Osteocyte (in vitro differentiated cells): ENCODE measurements at regions not wholly inside any gene's neighbourhood (a gene's known extent, or its start where the extent isn't known, plus 50 kb on each side); places are given as distances from the start of the nearest gene placed in this dataset.

Experiments
- DNase-seq: peaks from one replicate; pipeline ENCODE4 v3.0.0; 2021; ENCODE audit warnings: mixed read lengths; ENCODE audit not compliant: unreplicated experiment; ENCODE audit errors: extremely low spot score
- H3K27ac Mint-ChIP-seq: one replicate; pipeline ENCODE4 v1.8.0; 2021; ENCODE audit warnings: mild to moderate bottlenecking, mixed read lengths; ENCODE audit not compliant: unreplicated experiment
- H3K27me3 Mint-ChIP-seq: one replicate; pipeline ENCODE4 v1.8.0; 2021; ENCODE audit warnings: mixed read lengths; ENCODE audit not compliant: unreplicated experiment
- H3K36me3 Mint-ChIP-seq: one replicate; pipeline ENCODE4 v1.8.0; 2021; ENCODE audit warnings: mixed read lengths; ENCODE audit not compliant: unreplicated experiment
- H3K4me1 Mint-ChIP-seq: one replicate; pipeline ENCODE4 v1.8.0; 2021; ENCODE audit warnings: mixed read lengths; ENCODE audit not compliant: unreplicated experiment
- H3K4me3 Mint-ChIP-seq: one replicate; pipeline ENCODE4 v1.8.0; 2021; ENCODE audit warnings: mild to moderate bottlenecking, moderate library complexity, mixed read lengths; ENCODE audit not compliant: unreplicated experiment
- H3K9me3 Mint-ChIP-seq: one replicate; pipeline ENCODE4 v1.8.0; 2021; ENCODE audit warnings: mixed read lengths; ENCODE audit not compliant: unreplicated experiment
- TF ChIP-seq, protein P1 (sequence below): fragments of 200-600 bp; sonication (generic); IDR thresholded peaks from 2 replicates; pipeline ENCODE4 v1.5.0; 2021; ENCODE audit warnings: antibody characterized with exemption, mild to moderate bottlenecking, moderate library complexity

DNA sequence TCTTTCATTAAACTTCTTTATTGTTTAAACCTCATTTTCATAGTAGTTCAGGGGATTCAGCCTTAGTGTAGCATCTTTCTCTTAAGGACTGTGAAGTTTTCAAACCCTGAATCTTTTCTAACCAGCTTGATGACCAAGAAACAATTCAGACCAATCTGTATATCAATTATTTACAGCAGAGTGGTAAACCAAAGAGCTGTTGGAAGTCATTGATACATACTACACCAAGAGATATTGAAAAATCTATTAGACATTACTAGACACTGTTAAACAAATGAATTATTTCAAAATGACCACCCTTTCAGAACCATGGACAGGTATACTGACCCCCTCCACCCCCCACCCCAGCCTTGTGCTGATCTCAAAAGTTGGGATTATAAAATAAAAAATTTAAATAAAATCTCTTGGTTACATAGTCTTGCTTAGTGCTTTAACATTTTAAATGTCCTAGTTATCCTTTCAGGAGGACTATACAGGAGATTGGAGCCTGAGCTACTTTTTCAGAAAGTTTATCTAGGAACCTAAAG lies 143.9 kb upstream of the LSM8 start:
- H3K4me1 Mint-ChIP-seq, result no peaks in the 10 kb centered on the region
- peaks cover 17% of the 10 kb centered on the region for H3K27me3 Mint-ChIP-seq
- no peak for DNase-seq
- H3K4me3 Mint-ChIP-seq, result no peak overlapping the region
- TF ChIP-seq, protein P1, sequence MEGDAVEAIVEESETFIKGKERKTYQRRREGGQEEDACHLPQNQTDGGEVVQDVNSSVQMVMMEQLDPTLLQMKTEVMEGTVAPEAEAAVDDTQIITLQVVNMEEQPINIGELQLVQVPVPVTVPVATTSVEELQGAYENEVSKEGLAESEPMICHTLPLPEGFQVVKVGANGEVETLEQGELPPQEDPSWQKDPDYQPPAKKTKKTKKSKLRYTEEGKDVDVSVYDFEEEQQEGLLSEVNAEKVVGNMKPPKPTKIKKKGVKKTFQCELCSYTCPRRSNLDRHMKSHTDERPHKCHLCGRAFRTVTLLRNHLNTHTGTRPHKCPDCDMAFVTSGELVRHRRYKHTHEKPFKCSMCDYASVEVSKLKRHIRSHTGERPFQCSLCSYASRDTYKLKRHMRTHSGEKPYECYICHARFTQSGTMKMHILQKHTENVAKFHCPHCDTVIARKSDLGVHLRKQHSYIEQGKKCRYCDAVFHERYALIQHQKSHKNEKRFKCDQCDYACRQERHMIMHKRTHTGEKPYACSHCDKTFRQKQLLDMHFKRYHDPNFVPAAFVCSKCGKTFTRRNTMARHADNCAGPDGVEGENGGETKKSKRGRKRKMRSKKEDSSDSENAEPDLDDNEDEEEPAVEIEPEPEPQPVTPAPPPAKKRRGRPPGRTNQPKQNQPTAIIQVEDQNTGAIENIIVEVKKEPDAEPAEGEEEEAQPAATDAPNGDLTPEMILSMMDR, result no peak
- no peaks in the 10 kb centered on the region for H3K9me3 Mint-ChIP-seq
- H3K27ac Mint-ChIP-seq, result no peak overlapping the region
- H3K36me3 Mint-ChIP-seq, result no peaks in the 10 kb centered on the region

DNA sequence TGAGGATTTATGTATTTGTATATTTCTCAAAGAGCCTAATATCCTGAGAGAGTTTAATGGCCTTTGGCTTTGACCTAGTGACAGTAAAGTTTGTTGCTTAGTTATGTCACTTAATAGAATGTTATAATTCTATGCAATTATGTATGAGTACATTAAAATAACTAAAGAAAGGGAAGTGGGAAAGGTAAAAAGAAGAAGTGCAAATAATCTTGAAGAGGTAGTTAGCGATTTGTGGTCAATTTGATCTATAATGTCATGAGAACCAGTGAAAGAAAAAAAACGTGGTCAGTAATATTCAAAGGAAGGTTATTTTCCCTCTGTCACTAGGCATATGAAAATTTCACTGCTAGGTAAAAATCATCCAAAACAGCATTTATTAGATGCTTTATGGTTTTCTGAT lies 143.4 kb upstream of the LSM8 start:
- TF ChIP-seq, protein P1, result no peak
- Mint-ChIP-seq H3K27ac (no peak overlapping the region), H3K9me3 (no peaks in the 10 kb centered on the region), H3K36me3 (no peaks in the 10 kb centered on the region), H3K27me3 (peaks cover 16% of the 10 kb centered on the region), H3K4me3 (no peak overlapping the region), H3K4me1 (no peaks in the 10 kb centered on the region)
- no peak for DNase-seq

DNA sequence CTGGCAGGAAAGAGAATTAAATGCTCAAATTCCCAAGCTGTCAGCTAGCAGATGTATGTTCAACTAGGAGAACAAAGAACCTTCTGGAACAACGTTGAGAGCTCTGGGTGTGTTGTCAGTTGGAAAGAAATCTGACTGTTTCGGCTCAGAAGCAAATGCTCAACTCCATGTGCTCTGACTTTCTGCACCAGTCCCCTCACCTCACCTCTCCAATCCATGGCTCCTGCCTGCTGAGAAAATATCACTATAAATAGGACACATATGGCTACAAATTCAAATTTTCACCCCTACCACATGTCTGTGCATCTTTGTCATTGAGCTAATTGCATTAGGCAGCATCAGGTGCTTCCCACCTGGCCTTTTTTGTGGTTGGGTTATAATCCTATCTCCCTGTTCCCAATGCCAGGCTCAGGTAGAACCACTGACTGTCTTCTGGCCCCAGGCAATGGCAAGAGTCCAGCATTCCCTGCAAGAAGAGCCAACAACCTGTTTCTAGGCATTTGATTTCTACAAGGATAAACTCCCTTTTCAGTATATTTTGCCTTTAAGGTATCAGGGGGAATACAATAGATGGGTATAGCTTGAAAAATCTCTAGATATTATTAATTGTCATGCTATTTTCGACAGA lies 142.6 kb upstream of the LSM8 start:
- Mint-ChIP-seq H3K4me3 (no peak overlapping the region), H3K27me3 (peaks cover 15% of the 10 kb centered on the region), H3K36me3 (no peaks in the 10 kb centered on the region), H3K9me3 (no peaks in the 10 kb centered on the region), H3K4me1 (no peaks in the 10 kb centered on the region), H3K27ac (no peak overlapping the region)
- TF ChIP-seq, protein P1, result no peak
- DNase-seq, result no peak

DNA sequence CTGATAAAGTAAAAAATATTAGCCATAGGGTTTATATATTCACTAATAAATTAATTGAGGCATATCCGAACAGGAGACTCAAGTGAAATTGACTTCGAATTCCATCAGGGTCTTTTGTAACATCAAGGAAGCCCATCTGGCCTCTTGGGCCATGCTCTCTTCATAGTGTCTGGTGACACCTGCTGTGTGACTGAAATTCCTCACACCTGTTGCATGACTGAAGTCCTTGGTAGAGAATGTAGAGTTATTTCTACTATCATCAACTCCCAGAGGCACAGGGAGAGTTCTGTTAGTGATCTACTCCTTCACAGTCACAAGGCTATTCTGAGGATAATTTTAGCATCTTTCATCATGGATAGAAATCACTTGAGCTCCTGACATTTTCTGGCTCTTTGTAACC lies 138.3 kb upstream of the LSM8 start:
- no peaks in the 10 kb centered on the region for H3K36me3 Mint-ChIP-seq

DNA sequence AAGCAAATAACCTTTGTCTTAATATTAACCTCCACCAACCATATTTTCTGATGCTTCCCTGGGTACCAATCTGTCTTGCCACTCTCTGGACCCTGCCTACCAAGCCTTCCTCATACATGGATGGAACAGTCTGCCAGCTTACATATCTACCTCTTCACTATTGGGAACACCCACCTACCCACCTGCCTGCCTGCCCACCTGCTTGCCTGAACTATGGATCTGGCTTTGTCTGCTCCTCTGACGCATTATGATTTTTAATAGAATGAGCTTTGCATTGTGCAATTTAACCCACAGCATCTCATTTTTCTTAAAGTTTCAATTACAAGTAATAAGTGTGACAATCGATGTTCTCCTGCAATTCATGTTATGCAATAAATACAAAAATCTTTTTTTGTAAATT lies 137.9 kb upstream of the LSM8 start:
- no peak overlapping the region for H3K4me3 Mint-ChIP-seq
- H3K27me3 Mint-ChIP-seq, result peaks cover 5% of the 10 kb centered on the region
- no peak overlapping the region for H3K27ac Mint-ChIP-seq
- DNase-seq, result no peak
- H3K4me1 Mint-ChIP-seq, result no peaks in the 10 kb centered on the region
- TF ChIP-seq, protein P1, result no peak
- no peaks in the 10 kb centered on the region for H3K36me3 Mint-ChIP-seq
- no peaks in the 10 kb centered on the region for H3K9me3 Mint-ChIP-seq

More for the DNA sequence above, 138.3 kb upstream of the LSM8 start:
- no peak for DNase-seq
- H3K4me1 Mint-ChIP-seq, result no peaks in the 10 kb centered on the region
- H3K27ac Mint-ChIP-seq, result no peak overlapping the region
- H3K4me3 Mint-ChIP-seq, result no peak overlapping the region
- TF ChIP-seq, protein P1, result no peak
- H3K27me3 Mint-ChIP-seq, result peaks cover 5% of the 10 kb centered on the region
- H3K9me3 Mint-ChIP-seq, result no peaks in the 10 kb centered on the region
